Activated naive CD8-positive, alpha-beta T cell treated with anti-CD3 and anti-CD28 coated beads, Interleukin-2, amount 10 ng/mL, durations not matched to agents 7 days and 5 days (primary cell): ENCODE measurements at regions not wholly inside any gene's neighbourhood (a gene's known extent, or its start where the extent isn't known, plus 50 kb on each side); places are given as distances from the start of the nearest gene placed in this dataset.

Source experiments
- ATAC-seq: fragments of 150-1000 bp; cut with Tn5 transposase; one replicate; pipeline ENCODE4 v1.10.0; 2021; ENCODE audit warnings: low read depth, moderate library complexity
- POLR2A ChIA-PET: fragments of 350-600 bp; sonication (Branson Sonifier 250); formaldehyde crosslinking; loops from one replicate; lab custom pipeline; 2021; ENCODE audit warnings: antibody characterized with exemption; lab: Charles Lee
- DNase-seq: peaks from one replicate; pipeline ENCODE4 v3.0.0; 2021
- H3K27ac Mint-ChIP-seq: one replicate; pipeline ENCODE4 v1.8.0; 2022; ENCODE audit warnings: mild to moderate bottlenecking, mixed read lengths
- H3K27me3 Mint-ChIP-seq: one replicate; pipeline ENCODE4 v1.8.0; 2022; ENCODE audit warnings: mild to moderate bottlenecking, moderate library complexity, mixed read lengths
- H3K36me3 Mint-ChIP-seq: one replicate; pipeline ENCODE4 v1.8.0; 2021; ENCODE audit warnings: mild to moderate bottlenecking, mixed read lengths
- H3K4me1 Mint-ChIP-seq: one replicate; pipeline ENCODE4 v1.8.0; 2021; ENCODE audit warnings: mixed read lengths
- H3K4me3 Mint-ChIP-seq: one replicate; pipeline ENCODE4 v1.8.0; 2022; ENCODE audit warnings: mild to moderate bottlenecking, moderate library complexity, mixed read lengths
- H3K9me3 Mint-ChIP-seq: one replicate; pipeline ENCODE4 v1.8.0; 2021; ENCODE audit warnings: mixed read lengths

GRCh38 chr14:81638656-81639280, 105.1 kb upstream of the SEL1L start:
- Mint-ChIP-seq H3K4me1 (no peaks in the 10 kb centered on the region), H3K36me3 (no peaks in the 10 kb centered on the region), H3K9me3 (no peaks in the 10 kb centered on the region), H3K27ac (no peak overlapping the region), H3K4me3 (no peak overlapping the region), H3K27me3 (peaks cover 2% of the 10 kb centered on the region)
- POLR2A ChIA-PET = no interaction called here
- ATAC-seq (no peak), DNase-seq (no peak)

DNA sequence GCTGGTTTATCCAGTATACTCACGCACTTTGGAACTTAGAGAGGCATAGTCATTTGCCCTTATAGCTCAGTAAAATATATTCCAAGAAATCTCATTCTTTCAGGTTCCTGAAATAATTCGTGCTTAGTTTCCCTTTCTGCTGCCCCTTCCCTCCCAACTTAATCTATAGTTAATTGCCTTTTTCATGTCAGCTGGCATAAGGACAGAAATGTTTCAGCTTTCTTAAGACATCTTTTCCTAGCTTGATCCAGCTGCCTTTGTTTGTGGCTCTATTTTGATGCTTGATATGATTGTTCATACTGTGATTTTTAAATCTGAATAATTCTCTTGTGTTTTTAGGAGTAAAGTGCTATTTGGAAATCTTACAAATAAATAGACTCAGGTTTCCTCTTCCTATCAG, 120.0 kb upstream of the SEL1L start:
- Mint-ChIP-seq H3K27ac (no peak overlapping the region), H3K4me1 (no peaks in the 10 kb centered on the region), H3K36me3 (no peaks in the 10 kb centered on the region), H3K9me3 (peaks cover 3% of the 10 kb centered on the region), H3K4me3 (no peak overlapping the region), H3K27me3 (no peaks in the 10 kb centered on the region)
- ATAC-seq = no peak
- DNase-seq = no peak
- POLR2A ChIA-PET = no interaction called here

DNA sequence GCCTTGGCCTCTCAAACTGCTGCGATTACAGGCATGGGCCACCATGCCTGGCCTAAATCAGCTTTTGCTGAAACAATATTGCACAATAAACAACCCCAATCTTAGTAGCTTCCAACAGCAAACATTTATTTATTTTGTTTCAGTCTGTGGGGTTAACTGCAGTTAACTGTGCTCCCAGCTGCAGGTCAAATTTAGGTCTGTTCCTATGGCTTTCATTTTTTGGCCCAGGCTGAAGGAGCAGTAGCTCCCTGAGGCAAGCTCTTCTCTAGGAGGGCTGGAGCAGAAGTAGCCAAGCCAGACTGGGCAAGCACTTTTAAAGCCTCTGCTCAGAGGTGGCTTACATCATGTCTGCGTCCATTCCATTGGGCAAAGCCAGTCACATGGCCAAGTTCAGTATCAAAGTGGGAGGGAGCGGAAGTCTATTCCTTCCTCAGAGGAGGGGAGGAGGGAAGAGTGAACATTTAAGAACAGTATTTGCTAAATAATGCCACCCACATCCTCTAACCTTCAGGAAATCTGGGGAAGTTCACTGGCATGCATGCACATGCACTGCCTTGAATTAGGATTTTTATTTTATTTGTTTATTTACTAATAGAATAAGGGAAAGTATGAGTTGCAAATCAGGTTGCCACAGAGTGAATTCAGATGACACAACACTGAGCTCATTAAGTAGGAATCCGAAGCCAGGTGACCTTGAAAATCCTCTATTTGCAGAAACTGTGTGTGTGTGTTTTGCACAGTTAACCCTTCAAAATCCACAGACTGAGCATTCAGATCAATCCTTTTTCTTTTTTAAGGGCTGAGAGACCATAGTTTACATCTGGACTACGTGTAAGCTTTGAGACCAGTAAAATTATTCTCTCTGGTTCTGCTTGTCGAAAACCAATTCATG, 122.0 kb upstream of the SEL1L start:
- no peaks in the 10 kb centered on the region for H3K4me1 Mint-ChIP-seq
- no peaks in the 10 kb centered on the region for H3K27me3 Mint-ChIP-seq
- H3K36me3 Mint-ChIP-seq = no peaks in the 10 kb centered on the region
- DNase-seq = no peak
- H3K27ac Mint-ChIP-seq = no peak overlapping the region
- ATAC-seq = no peak
- H3K9me3 Mint-ChIP-seq = peaks cover 3% of the 10 kb centered on the region
- POLR2A ChIA-PET = no interaction called here
- no peak overlapping the region for H3K4me3 Mint-ChIP-seq

GRCh38 chr14:81656811-81657210, 123.2 kb upstream of the SEL1L start:
- peaks cover 3% of the 10 kb centered on the region for H3K9me3 Mint-ChIP-seq
- no peaks in the 10 kb centered on the region for H3K4me1 Mint-ChIP-seq
- ATAC-seq (no peak), DNase-seq (no peak)
- POLR2A ChIA-PET = no interaction called here
- H3K27ac Mint-ChIP-seq = no peak overlapping the region
- no peak overlapping the region for H3K4me3 Mint-ChIP-seq
- no peaks in the 10 kb centered on the region for H3K27me3 Mint-ChIP-seq
- H3K36me3 Mint-ChIP-seq = no peaks in the 10 kb centered on the region

DNA sequence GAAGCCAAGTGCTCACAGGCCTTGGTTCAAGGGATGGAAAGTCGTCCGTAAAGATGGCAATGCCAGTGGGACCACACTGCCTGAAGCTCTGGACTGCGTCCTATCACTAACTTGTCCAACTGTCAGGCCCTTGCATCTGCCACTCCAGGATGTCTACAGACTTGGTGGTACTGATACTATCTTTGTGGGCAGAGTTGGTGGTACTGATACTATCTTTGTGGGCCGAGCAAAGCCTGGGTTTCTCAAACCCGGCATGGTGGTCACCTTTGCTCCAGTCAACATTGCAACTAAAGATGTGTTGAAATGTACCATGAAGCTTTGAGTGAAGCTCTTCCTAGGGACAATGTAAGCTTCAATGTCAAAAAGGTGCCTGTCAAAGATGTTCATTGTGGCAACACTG, 128.4 kb upstream of the SEL1L start:
- Mint-ChIP-seq H3K27me3 (no peaks in the 10 kb centered on the region), H3K4me1 (no peaks in the 10 kb centered on the region), H3K4me3 (no peak overlapping the region), H3K36me3 (no peaks in the 10 kb centered on the region), H3K9me3 (no peaks in the 10 kb centered on the region), H3K27ac (no peak overlapping the region)
- POLR2A ChIA-PET = no interaction called here
- DNase-seq (no peak), ATAC-seq (no peak)

- Mint-ChIP-seq H3K27me3 (no peaks in the 10 kb centered on the region), H3K4me1 (no peaks in the 10 kb centered on the region), H3K9me3 (no peaks in the 10 kb centered on the region), H3K36me3 (no peaks in the 10 kb centered on the region), H3K4me3 (no peak overlapping the region), H3K27ac (no peak overlapping the region)
- ATAC-seq = no peak
- POLR2A ChIA-PET = no interaction called here
- DNase-seq = no peak
Observed at GRCh38 chr14:81662570-81663197, 129.0 kb upstream of the SEL1L start.

DNA sequence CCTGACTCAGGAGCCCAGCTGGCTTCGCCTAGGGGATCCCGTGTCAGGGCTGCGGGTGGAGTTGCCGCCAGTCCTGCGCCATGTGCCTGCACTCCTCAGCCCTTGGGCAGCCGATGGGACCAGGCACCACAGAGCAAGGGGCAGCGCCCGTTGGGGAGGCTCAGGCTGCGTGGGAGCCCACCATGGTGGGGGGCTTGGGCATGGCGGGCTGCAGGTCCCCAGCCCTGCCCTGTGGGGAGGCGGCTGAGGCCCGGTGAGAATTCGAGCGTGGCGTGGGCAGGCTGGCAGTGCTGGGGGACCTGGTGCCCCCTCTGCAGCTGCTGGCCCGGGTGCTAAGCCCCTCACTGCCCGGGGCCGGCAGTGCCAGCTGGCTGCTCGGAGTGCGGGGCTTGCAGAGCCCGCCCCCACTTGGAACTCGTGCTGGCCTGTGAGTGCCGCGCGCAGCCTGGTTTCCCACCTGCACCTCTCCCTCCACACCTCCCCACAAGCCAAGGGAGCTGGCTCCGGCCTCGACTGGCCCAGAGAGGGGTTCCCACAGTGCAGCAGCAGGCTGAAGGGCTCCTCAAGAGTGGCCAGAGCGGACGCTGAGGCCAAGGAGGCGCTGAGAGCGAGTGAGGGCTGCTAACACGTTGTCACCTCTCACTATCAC, 135.1 kb upstream of the SEL1L start:
- POLR2A ChIA-PET = no interaction called here
- H3K36me3 Mint-ChIP-seq = no peaks in the 10 kb centered on the region
- ATAC-seq (no peak), DNase-seq (no peak)
- no peak overlapping the region for H3K27ac Mint-ChIP-seq
- H3K9me3 Mint-ChIP-seq = no peaks in the 10 kb centered on the region
- no peaks in the 10 kb centered on the region for H3K27me3 Mint-ChIP-seq
- no peaks in the 10 kb centered on the region for H3K4me1 Mint-ChIP-seq
- H3K4me3 Mint-ChIP-seq = no peak overlapping the region

- Mint-ChIP-seq H3K4me1 (no peaks in the 10 kb centered on the region), H3K27me3 (no peaks in the 10 kb centered on the region), H3K4me3 (no peak overlapping the region), H3K9me3 (no peaks in the 10 kb centered on the region), H3K36me3 (no peaks in the 10 kb centered on the region), H3K27ac (no peak overlapping the region)
- DNase-seq (no peak), ATAC-seq (no peak)
- POLR2A ChIA-PET = no interaction called here
Observed at GRCh38 chr14:81669308-81669707, 135.7 kb upstream of the SEL1L start.

GRCh38 chr14:81673930-81674329, 140.3 kb upstream of the SEL1L start:
- no peaks in the 10 kb centered on the region for H3K36me3 Mint-ChIP-seq
- ATAC-seq (no peak), DNase-seq (no peak)
- no peak overlapping the region for H3K4me3 Mint-ChIP-seq
- POLR2A ChIA-PET = no interaction called here
- no peak overlapping the region for H3K27ac Mint-ChIP-seq
- H3K4me1 Mint-ChIP-seq = no peaks in the 10 kb centered on the region
- no peaks in the 10 kb centered on the region for H3K9me3 Mint-ChIP-seq
- no peaks in the 10 kb centered on the region for H3K27me3 Mint-ChIP-seq

DNA sequence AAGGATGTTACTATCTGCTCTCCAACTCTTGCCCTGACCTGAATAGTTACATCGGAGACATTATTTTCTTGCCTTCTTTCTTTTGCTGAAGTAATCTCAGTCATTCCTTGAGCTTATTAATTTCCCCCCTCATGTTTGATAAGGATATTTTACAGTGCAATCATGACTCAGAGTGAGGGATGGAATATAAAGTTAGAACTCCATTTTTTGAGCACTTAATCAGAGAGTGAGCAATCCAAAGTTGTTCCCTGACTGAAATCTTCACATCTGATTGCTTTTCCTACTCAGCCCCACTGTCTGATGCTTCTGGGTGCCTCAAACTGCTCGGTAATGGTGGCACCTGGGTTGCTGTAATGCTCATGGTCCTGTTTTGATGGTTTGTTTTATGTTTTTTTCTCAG, 142.7 kb upstream of the SEL1L start:
- ATAC-seq = no peak
- H3K27me3 Mint-ChIP-seq = no peaks in the 10 kb centered on the region
- no peaks in the 10 kb centered on the region for H3K9me3 Mint-ChIP-seq
- DNase-seq = no peak
- H3K4me3 Mint-ChIP-seq = no peak overlapping the region
- H3K36me3 Mint-ChIP-seq = no peaks in the 10 kb centered on the region
- H3K27ac Mint-ChIP-seq = no peak overlapping the region
- POLR2A ChIA-PET = no interaction called here
- no peaks in the 10 kb centered on the region for H3K4me1 Mint-ChIP-seq

DNA sequence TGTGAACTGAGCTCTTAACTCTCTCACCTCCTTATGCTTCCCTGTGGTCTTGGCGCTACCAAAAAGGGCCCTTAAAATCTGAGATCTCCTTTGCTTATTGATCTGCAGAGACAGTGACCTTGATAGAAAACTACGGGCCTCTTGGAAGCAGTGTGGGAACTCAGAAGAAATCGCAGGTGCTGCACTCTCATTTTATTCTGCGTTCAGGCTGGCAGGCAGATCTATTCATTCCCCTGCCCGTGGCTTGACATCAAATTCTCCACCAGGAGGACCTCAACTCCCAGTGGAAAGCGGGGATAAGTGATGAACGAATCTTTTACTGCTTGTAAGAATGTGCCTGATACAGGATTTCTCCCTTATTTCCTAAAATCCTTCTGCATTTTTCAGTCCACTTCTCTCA, 143.2 kb upstream of the SEL1L start:
- H3K4me1 Mint-ChIP-seq = no peaks in the 10 kb centered on the region
- DNase-seq (no peak), ATAC-seq (no peak)
- H3K36me3 Mint-ChIP-seq = no peaks in the 10 kb centered on the region
- no peak overlapping the region for H3K4me3 Mint-ChIP-seq
- no peaks in the 10 kb centered on the region for H3K27me3 Mint-ChIP-seq
- H3K9me3 Mint-ChIP-seq = no peaks in the 10 kb centered on the region
- H3K27ac Mint-ChIP-seq = no peak overlapping the region
- POLR2A ChIA-PET = no interaction called here

DNA sequence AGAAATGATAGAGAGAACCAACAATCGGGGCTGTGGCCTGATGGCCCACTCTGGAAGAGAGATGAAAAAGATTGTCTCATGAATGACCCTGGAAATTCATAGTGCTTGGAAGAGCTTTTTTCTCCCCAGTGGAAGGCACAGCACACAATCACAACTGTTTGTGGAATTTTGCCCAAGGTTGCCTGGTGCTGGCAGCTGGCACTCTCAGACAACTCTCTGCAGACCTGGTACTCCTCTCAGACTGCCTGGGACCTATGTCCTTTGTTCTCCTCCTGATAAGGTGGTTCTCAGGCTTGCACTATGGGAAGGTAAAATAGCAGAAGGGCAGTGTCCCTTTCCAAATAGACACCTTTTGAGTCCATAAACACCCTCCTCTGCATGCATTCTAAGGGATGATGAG, 144.1 kb upstream of the SEL1L start:
- Mint-ChIP-seq H3K4me1 (no peaks in the 10 kb centered on the region), H3K4me3 (no peak overlapping the region), H3K27me3 (no peaks in the 10 kb centered on the region), H3K27ac (no peak overlapping the region), H3K36me3 (no peaks in the 10 kb centered on the region), H3K9me3 (peaks cover 2% of the 10 kb centered on the region)
- ATAC-seq = no peak
- POLR2A ChIA-PET = no interaction called here
- no peak for DNase-seq

DNA sequence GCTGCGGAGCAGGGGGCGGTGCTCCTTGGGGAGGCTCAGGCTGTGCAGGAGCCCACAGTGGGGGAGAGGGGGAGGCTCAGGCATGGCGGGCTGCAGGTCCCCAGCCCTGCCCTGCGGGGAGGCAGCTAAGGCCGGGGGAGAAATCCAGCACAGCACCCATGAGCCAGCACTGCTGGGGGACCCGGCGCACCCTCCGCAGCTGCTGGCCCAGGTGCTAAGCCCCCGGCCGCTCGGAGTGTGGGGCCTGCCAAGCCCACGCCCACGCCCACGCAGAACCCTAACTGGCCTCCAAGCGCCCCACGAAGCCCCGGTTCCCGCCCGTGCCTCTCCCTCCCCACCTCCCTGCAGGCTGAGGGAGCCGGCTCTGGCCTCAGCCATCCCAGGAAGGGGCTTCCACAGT, 145.6 kb upstream of the SEL1L start:
- peaks cover 2% of the 10 kb centered on the region for H3K9me3 Mint-ChIP-seq
- ATAC-seq = no peak
- H3K27me3 Mint-ChIP-seq = no peaks in the 10 kb centered on the region
- no peak overlapping the region for H3K4me3 Mint-ChIP-seq
- no peaks in the 10 kb centered on the region for H3K36me3 Mint-ChIP-seq
- no peaks in the 10 kb centered on the region for H3K4me1 Mint-ChIP-seq
- no peak overlapping the region for H3K27ac Mint-ChIP-seq
- no peak for DNase-seq
- POLR2A ChIA-PET = no interaction called here
